ENCODE measurements at regions not wholly inside any gene's neighbourhood (a gene's known extent, or its start where the extent isn't known, plus 50 kb on each side); places are given as distances from the start of the nearest gene placed in this dataset.

DNA sequence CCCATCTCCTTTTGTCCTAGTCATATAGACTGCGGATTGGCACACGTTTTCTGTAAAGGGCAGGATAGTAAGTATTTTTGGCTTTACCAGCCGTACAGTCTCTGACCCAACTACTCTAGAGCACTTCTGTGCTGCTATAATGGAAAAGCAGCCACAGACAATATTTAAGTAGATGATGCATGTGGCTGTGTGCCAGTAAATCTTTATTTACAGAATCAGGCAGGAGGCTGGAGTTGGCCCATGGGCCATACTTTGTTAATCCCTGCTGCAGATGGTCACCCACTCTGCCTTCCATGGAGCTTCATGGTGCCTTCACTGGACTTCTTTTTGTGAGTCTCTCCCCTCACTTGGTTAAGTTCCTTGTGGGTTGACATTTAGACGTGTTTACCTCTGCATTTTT, 584.5 kb upstream of the TBX3 start:
- no peaks in the 10 kb centered on the region for H3K4me1 ChIP-seq (ENCODE audit: control insufficient read depth in 1 of 2, insufficient read depth in 2 of 2, low read length in 2 of 2)
- H3K36me3 ChIP-seq (ENCODE audit: control insufficient read depth in 1 of 2, insufficient read depth in 2 of 2, low read length in 2 of 2), result no peaks in the 10 kb centered on the region
- no peak overlapping the region for H3K4me3 ChIP-seq (ENCODE audit: low read depth in 1 of 2, low read length in 2 of 2)
- no peak overlapping the region for H3K27ac ChIP-seq (ENCODE audit: low read depth, low read length)
- no peak overlapping the region for H3K9ac ChIP-seq (ENCODE audit: low read depth in 1 of 2, low read length in 2 of 2)
- H3K27me3 ChIP-seq (ENCODE audit: control insufficient read depth in 1 of 2, insufficient read depth in 2 of 2, low read length in 2 of 2), result no peaks in the 10 kb centered on the region
- no peaks in the 10 kb centered on the region for H3K9me3 ChIP-seq (ENCODE audit: control insufficient read depth in 1 of 2, low read length in 2 of 2)

DNA sequence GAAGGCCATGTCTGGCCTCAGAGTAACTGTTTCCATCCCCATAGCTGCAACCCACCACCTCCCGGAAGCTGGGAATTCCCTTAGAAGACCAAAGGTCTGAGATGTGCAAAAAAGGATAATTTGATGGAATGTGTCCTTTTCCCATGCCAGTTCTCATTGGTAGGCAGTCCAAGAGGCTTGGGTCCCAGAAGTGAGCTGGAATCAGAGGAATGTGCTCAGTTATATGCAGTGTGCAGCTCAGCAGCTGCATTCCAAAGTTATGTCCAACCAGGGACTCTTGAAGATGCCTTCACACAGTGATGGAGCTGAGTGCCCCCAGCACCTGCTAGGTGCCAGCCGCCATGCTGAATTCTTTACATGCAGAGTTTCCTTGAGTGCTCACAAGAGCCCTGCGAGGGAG, 583.9 kb upstream of the TBX3 start:
- Histone ChIP-seq H3K36me3 (ENCODE audit: control insufficient read depth in 1 of 2, insufficient read depth in 2 of 2, low read length in 2 of 2) (no peaks in the 10 kb centered on the region), H3K4me1 (ENCODE audit: control insufficient read depth in 1 of 2, insufficient read depth in 2 of 2, low read length in 2 of 2) (no peaks in the 10 kb centered on the region), H3K4me3 (ENCODE audit: low read depth in 1 of 2, low read length in 2 of 2) (no peak overlapping the region), H3K27ac (ENCODE audit: low read depth, low read length) (no peak overlapping the region), H3K9ac (ENCODE audit: low read depth in 1 of 2, low read length in 2 of 2) (no peak overlapping the region), H3K9me3 (ENCODE audit: control insufficient read depth in 1 of 2, low read length in 2 of 2) (no peaks in the 10 kb centered on the region), H3K27me3 (ENCODE audit: control insufficient read depth in 1 of 2, insufficient read depth in 2 of 2, low read length in 2 of 2) (no peaks in the 10 kb centered on the region)

DNA sequence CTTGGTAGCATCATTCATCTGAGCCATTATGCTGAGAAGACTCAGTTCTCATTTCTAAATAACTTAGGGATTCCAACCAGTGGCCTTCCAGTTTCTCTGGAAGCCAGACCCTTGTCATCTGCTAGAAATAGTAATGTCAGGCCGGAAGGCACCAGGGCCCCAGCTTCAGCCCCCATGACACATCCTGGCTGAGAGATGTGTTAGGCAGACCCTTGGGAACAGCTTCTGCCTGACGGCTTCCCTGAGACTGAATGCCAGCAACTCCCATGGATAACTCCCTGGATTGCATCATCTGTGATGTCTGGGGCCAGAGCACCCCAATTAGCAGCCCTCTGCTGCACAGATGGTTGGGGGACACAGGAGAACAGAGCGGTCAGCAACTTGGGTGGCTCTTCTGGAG, 583.5 kb upstream of the TBX3 start:
- Histone ChIP-seq H3K4me3 (ENCODE audit: low read depth in 1 of 2, low read length in 2 of 2) (no peak overlapping the region), H3K9me3 (ENCODE audit: control insufficient read depth in 1 of 2, low read length in 2 of 2) (no peaks in the 10 kb centered on the region), H3K36me3 (ENCODE audit: control insufficient read depth in 1 of 2, insufficient read depth in 2 of 2, low read length in 2 of 2) (no peaks in the 10 kb centered on the region), H3K9ac (ENCODE audit: low read depth in 1 of 2, low read length in 2 of 2) (no peak overlapping the region), H3K27ac (ENCODE audit: low read depth, low read length) (no peak overlapping the region), H3K27me3 (ENCODE audit: control insufficient read depth in 1 of 2, insufficient read depth in 2 of 2, low read length in 2 of 2) (no peaks in the 10 kb centered on the region), H3K4me1 (ENCODE audit: control insufficient read depth in 1 of 2, insufficient read depth in 2 of 2, low read length in 2 of 2) (peaks cover 0 to 1% of the 10 kb centered on the region in 2 donors)

DNA sequence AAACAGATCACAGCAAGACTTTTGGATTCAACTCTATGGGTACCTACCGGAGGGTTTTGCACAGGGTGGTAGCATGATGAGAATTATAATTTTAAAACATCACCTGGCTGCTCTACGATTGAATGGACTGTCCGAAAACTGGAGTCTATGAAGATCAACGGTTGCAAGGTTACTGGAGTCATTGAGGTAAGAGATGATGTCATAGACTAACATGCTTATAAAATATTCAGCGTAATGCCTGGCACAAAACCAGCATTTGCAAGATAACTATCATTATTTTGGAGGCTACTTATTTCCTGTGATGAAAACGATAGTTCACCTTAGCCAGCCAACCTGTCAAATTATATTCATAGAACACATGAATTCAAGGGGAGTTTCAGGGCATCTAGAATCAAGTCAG, 580.6 kb upstream of the TBX3 start:
- no peak overlapping the region for H3K4me3 ChIP-seq (ENCODE audit: low read depth in 1 of 2, low read length in 2 of 2)

DNA sequence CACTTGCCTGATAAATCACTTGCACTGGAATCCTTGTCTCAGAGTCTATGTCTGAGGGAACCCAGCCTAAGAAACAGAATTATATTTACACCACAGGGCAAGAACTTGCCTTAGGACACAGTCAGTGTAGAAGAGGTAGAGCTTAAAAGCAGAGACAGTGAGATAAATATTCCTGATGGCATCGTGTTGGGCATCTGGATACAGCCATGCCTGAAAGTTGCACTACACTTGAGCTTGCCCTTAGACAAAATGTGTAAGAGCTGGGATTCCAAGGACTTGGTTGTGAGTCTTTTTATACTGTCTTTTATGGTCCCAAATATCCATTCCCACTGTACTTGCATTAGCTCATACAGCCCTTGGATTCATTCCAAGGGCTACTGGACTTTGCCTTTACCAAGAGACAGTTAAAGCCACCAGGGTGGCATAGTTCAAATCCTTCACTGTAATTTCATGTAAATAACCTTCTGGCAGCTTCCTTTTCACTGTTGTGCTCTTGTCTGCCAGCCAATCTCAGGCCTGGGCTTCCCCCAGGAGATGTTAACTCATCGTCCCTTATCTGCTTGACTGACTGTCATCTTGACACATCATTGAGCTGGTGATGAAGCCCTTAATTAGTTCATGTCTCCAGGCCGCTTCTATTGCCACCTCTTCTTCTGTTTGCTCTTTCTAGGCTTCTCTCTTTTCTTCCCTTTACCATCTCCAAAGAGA, 577.9 kb upstream of the TBX3 start:
- Histone ChIP-seq H3K27ac (ENCODE audit: low read depth, low read length) (no peak overlapping the region), H3K9me3 (ENCODE audit: control insufficient read depth in 1 of 2, low read length in 2 of 2) (no peaks in the 10 kb centered on the region), H3K4me3 (ENCODE audit: low read depth in 1 of 2, low read length in 2 of 2) (no peak overlapping the region), H3K27me3 (ENCODE audit: control insufficient read depth in 1 of 2, insufficient read depth in 2 of 2, low read length in 2 of 2) (no peaks in the 10 kb centered on the region), H3K9ac (ENCODE audit: low read depth in 1 of 2, low read length in 2 of 2) (no peak overlapping the region), H3K36me3 (ENCODE audit: control insufficient read depth in 1 of 2, insufficient read depth in 2 of 2, low read length in 2 of 2) (no peaks in the 10 kb centered on the region), H3K4me1 (ENCODE audit: control insufficient read depth in 1 of 2, insufficient read depth in 2 of 2, low read length in 2 of 2) (peaks cover 31 to 34% of the 10 kb centered on the region in 2 donors)

More for the DNA sequence above, 580.6 kb upstream of the TBX3 start:
- H3K9me3 ChIP-seq (ENCODE audit: control insufficient read depth in 1 of 2, low read length in 2 of 2), result no peaks in the 10 kb centered on the region
- no peak overlapping the region for H3K27ac ChIP-seq (ENCODE audit: low read depth, low read length)
- H3K4me1 ChIP-seq (ENCODE audit: control insufficient read depth in 1 of 2, insufficient read depth in 2 of 2, low read length in 2 of 2), result peaks cover 22% of the 10 kb centered on the region in 2 donors
- H3K9ac ChIP-seq (ENCODE audit: low read depth in 1 of 2, low read length in 2 of 2), result no peak overlapping the region
- no peaks in the 10 kb centered on the region for H3K27me3 ChIP-seq (ENCODE audit: control insufficient read depth in 1 of 2, insufficient read depth in 2 of 2, low read length in 2 of 2)
- H3K36me3 ChIP-seq (ENCODE audit: control insufficient read depth in 1 of 2, insufficient read depth in 2 of 2, low read length in 2 of 2), result no peaks in the 10 kb centered on the region

DNA sequence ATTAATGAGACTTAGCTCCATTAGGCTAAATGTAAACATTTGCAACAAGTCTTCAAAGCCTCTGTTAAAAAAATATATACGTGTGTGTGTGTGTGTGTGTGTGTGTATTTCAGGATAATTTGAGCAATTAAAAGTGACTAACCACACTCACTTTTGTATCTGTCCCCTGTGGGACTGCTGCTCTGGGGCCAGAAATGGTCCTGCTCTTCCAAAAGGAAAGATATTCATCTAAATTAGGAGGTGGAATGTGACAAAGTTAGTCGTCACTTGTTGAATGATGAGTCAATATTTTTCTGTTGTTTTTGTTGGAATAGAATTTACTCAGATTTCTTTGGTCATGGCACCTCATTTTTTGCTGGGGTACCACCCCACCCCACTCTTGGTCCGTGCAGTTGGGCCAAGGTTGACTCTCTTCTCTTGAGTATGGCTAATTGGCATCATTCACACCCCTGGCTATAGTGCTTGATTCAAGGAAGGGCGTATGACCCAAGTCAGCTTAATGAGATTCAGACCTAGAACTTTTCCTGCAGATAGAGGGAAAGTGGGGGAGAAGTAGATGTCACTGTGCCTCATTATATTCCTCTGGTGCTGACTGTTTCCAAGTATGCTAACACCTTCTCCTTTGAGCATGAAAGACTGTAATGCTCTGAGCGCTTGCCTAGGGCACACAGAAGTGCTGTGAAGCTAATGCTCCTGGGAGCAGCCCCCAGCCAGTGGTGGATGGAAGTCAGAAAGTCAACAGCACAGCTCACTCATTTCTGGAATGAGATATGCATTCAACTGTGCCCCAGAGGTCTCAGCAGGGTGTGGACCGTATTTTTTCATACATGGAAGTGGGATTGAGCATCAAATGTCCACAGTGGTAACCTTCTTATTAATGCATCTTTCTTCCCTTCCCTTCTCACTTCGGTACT, 577.0 kb upstream of the TBX3 start:
- H3K27ac ChIP-seq (ENCODE audit: low read depth, low read length), result no peak overlapping the region
- H3K4me1 ChIP-seq (ENCODE audit: control insufficient read depth in 1 of 2, insufficient read depth in 2 of 2, low read length in 2 of 2), result peaks cover 31 to 34% of the 10 kb centered on the region in 2 donors
- H3K36me3 ChIP-seq (ENCODE audit: control insufficient read depth in 1 of 2, insufficient read depth in 2 of 2, low read length in 2 of 2), result no peaks in the 10 kb centered on the region
- no peak overlapping the region for H3K4me3 ChIP-seq (ENCODE audit: low read depth in 1 of 2, low read length in 2 of 2)
- H3K9me3 ChIP-seq (ENCODE audit: control insufficient read depth in 1 of 2, low read length in 2 of 2), result no peaks in the 10 kb centered on the region
- H3K9ac ChIP-seq (ENCODE audit: low read depth in 1 of 2, low read length in 2 of 2), result no peak overlapping the region
- H3K27me3 ChIP-seq (ENCODE audit: control insufficient read depth in 1 of 2, insufficient read depth in 2 of 2, low read length in 2 of 2), result no peaks in the 10 kb centered on the region

DNA sequence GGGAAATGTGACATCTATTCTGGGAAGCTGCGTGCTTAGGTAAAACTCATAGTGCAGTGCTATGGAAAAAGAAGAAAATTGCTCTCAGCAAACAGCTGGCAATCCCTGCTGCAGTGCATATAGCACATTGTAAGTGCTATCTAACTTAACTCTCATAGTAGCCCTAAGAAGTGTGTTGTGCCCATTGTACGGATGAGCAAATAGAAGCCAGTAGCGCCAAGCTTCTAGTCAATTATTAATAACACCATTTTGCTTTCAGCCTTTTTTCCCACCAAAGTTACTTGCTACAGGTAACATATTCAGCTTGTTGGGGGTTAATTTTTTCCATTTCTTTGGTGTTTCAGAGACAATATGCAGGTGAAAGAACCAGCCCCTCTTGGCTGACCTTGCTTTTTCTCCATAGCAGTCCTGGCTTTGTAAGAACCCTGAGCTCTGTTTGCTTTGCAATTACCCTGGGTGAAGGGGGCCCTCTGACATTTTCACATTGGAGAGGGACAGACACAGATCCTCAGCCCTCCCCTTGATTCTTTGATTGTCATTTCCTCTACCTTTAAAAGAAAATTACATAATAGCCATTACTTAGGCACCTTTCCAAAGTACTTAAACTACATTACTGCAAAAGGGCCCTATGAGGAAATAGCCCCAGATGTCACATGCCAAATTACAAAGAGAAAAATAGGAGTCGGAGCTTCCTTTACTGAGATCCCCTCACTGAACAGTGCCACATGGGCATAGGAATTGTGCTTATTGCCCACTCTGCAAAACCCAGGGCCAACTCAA, 576.2 kb upstream of the TBX3 start:
- Histone ChIP-seq H3K9me3 (ENCODE audit: control insufficient read depth in 1 of 2, low read length in 2 of 2) (no peaks in the 10 kb centered on the region), H3K27me3 (ENCODE audit: control insufficient read depth in 1 of 2, insufficient read depth in 2 of 2, low read length in 2 of 2) (no peaks in the 10 kb centered on the region), H3K36me3 (ENCODE audit: control insufficient read depth in 1 of 2, insufficient read depth in 2 of 2, low read length in 2 of 2) (no peaks in the 10 kb centered on the region), H3K4me1 (ENCODE audit: control insufficient read depth in 1 of 2, insufficient read depth in 2 of 2, low read length in 2 of 2) (peaks cover 31 to 34% of the 10 kb centered on the region in 2 donors), H3K4me3 (ENCODE audit: low read depth in 1 of 2, low read length in 2 of 2) (no peak overlapping the region), H3K9ac (ENCODE audit: low read depth in 1 of 2, low read length in 2 of 2) (no peak overlapping the region), H3K27ac (ENCODE audit: low read depth, low read length) (no peak overlapping the region)

DNA sequence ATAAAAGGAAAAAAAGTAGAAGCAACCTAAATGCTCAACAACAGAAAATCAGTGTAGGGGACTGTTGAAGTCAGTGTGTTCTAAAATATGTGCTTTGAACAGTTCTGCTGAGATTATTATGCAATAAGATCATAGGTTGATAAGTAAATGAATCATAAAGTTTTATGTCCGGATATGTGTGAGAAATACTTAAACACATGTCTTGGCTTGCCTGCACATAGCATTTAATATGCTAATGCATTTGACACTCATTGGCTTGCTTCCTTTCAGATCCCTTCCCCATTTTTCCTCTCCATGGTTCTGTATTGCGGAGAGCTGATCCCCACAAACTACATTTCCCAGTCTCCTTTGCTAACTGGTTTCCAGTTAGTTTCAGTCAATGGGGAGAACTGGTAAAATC, 573.8 kb upstream of the TBX3 start:
- H3K4me3 ChIP-seq (ENCODE audit: low read depth in 1 of 2, low read length in 2 of 2), result no peak overlapping the region
- H3K27ac ChIP-seq (ENCODE audit: low read depth, low read length), result no peak overlapping the region

DNA sequence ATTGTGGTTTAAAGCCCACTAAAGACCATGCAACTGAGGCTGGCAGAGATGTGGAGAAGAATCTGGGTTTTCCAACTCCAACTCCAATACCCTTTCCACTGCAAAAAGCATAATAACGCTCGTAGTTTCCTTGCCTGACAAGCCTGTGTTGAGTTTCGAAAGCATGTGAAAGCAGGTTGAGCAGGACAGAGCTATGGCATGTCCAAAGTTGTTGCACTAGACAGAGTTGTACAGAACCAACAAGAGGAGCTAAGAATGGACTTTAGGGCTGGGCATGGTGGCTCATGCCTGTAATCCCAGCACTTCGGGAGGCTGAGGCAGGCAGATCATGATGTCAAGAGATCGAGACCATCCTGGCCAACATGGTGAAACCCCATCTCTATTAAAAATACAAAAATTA, 572.0 kb upstream of the TBX3 start:
- H3K36me3 ChIP-seq (ENCODE audit: control insufficient read depth in 1 of 2, insufficient read depth in 2 of 2, low read length in 2 of 2), result no peaks in the 10 kb centered on the region
- H3K4me3 ChIP-seq (ENCODE audit: low read depth in 1 of 2, low read length in 2 of 2), result no peak overlapping the region
- H3K9me3 ChIP-seq (ENCODE audit: control insufficient read depth in 1 of 2, low read length in 2 of 2), result no peaks in the 10 kb centered on the region
- no peak overlapping the region for H3K27ac ChIP-seq (ENCODE audit: low read depth, low read length)
- H3K4me1 ChIP-seq (ENCODE audit: control insufficient read depth in 1 of 2, insufficient read depth in 2 of 2, low read length in 2 of 2), result peaks cover 17% of the 10 kb centered on the region in 2 donors
- H3K9ac ChIP-seq (ENCODE audit: low read depth in 1 of 2, low read length in 2 of 2), result no peak overlapping the region
- H3K27me3 ChIP-seq (ENCODE audit: control insufficient read depth in 1 of 2, insufficient read depth in 2 of 2, low read length in 2 of 2), result no peaks in the 10 kb centered on the region

More for the DNA sequence above, 573.8 kb upstream of the TBX3 start:
- H3K36me3 ChIP-seq (ENCODE audit: control insufficient read depth in 1 of 2, insufficient read depth in 2 of 2, low read length in 2 of 2), result no peaks in the 10 kb centered on the region
- H3K9me3 ChIP-seq (ENCODE audit: control insufficient read depth in 1 of 2, low read length in 2 of 2), result no peaks in the 10 kb centered on the region
- no peaks in the 10 kb centered on the region for H3K27me3 ChIP-seq (ENCODE audit: control insufficient read depth in 1 of 2, insufficient read depth in 2 of 2, low read length in 2 of 2)
- H3K4me1 ChIP-seq (ENCODE audit: control insufficient read depth in 1 of 2, insufficient read depth in 2 of 2, low read length in 2 of 2), result peaks cover 31 to 34% of the 10 kb centered on the region in 2 donors
- H3K9ac ChIP-seq (ENCODE audit: low read depth in 1 of 2, low read length in 2 of 2), result no peak overlapping the region

DNA sequence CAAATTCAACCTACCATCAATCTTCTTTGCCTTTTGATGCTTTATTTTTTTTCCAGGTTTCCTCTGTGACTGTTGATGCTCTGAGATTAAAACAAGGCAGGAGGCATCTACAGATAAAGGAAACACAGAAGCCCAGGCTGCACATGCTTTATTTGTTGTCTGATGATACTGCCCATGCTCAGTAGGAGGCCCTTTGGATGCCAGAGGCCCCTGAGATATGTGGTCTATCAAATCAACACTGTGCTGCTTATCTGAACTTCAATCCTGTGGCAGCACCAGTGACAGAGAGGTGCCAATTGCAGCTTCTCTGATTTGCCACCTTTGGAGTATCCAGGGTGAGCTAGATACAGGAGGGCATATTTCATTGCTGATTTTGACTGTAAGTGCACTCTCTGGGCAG, 571.3 kb upstream of the TBX3 start:
- Histone ChIP-seq H3K4me3 (ENCODE audit: low read depth in 1 of 2, low read length in 2 of 2) (no peak overlapping the region), H3K9me3 (ENCODE audit: control insufficient read depth in 1 of 2, low read length in 2 of 2) (no peaks in the 10 kb centered on the region), H3K9ac (ENCODE audit: low read depth in 1 of 2, low read length in 2 of 2) (no peak overlapping the region), H3K36me3 (ENCODE audit: control insufficient read depth in 1 of 2, insufficient read depth in 2 of 2, low read length in 2 of 2) (no peaks in the 10 kb centered on the region), H3K4me1 (ENCODE audit: control insufficient read depth in 1 of 2, insufficient read depth in 2 of 2, low read length in 2 of 2) (peaks cover 10 to 12% of the 10 kb centered on the region in 2 donors), H3K27me3 (ENCODE audit: control insufficient read depth in 1 of 2, insufficient read depth in 2 of 2, low read length in 2 of 2) (no peaks in the 10 kb centered on the region), H3K27ac (ENCODE audit: low read depth, low read length) (no peak overlapping the region)
